HG02678 (cell line): ENCODE measurements at regions not wholly inside any gene's neighbourhood (a gene's known extent, or its start where the extent isn't known, plus 50 kb on each side); places are given as distances from the start of the nearest gene placed in this dataset.

Experiments used
- ATAC-seq: cut with Tn5 transposase; IDR thresholded peaks from one replicate; pipeline ENCODE4 v1.9.1; 2021; ENCODE audit warnings: mild to moderate bottlenecking, moderate library complexity; ENCODE audit not compliant: unreplicated experiment

- ATAC-seq = no peak
Measured at GRCh38 chr17:36661047-36661666, 59.8 kb downstream of the MRM1 start.

GRCh38 chr17:36661688-36662087 is 60.3 kb downstream of the MRM1 start:
- no peak for ATAC-seq

- no peak for ATAC-seq
Measured at GRCh38 chr17:36665417-36665816, 64.0 kb downstream of the MRM1 start.

- ATAC-seq = no peak
Measured at GRCh38 chr17:36667922-36668321, 66.5 kb downstream of the MRM1 start.

- ATAC-seq = no peak
Measured at GRCh38 chr17:36668824-36669223, 67.4 kb downstream of the MRM1 start.

- ATAC-seq = no peak
Measured at GRCh38 chr17:36671144-36671543, 69.8 kb downstream of the MRM1 start.

- no peak for ATAC-seq
Measured at GRCh38 chr17:36672403-36672918, 71.1 kb downstream of the MRM1 start.

GRCh38 chr17:36673068-36673467 is 71.7 kb downstream of the MRM1 start:
- no peak for ATAC-seq

GRCh38 chr17:36673637-36674277 is 72.4 kb downstream of the MRM1 start:
- no peak for ATAC-seq

GRCh38 chr17:36674278-36674650 is 72.9 kb downstream of the MRM1 start:
- ATAC-seq = no peak

GRCh38 chr17:36675250-36675649 is 73.9 kb downstream of the MRM1 start:
- ATAC-seq = no peak

- ATAC-seq = no peak
Measured at GRCh38 chr17:36675786-36676185, 74.4 kb downstream of the MRM1 start.

- no peak for ATAC-seq
Measured at GRCh38 chr17:36679815-36680467, 78.6 kb downstream of the MRM1 start.

GRCh38 chr17:36680701-36681202 is 79.4 kb downstream of the MRM1 start:
- ATAC-seq = no peak

GRCh38 chr17:36682773-36683172 is 81.4 kb downstream of the MRM1 start:
- ATAC-seq = no peak

- ATAC-seq = no peak
Measured at GRCh38 chr17:36683387-36683786, 82.0 kb downstream of the MRM1 start.

- ATAC-seq = no peak
Measured at GRCh38 chr17:36684134-36684533, 82.8 kb downstream of the MRM1 start.

- no peak for ATAC-seq
Measured at GRCh38 chr17:36686123-36686669, 84.8 kb downstream of the MRM1 start.

- no peak for ATAC-seq
Measured at GRCh38 chr17:36687736-36688135, 86.4 kb downstream of the MRM1 start.

- ATAC-seq = no peak
Measured at GRCh38 chr17:36689089-36689667, 87.8 kb downstream of the MRM1 start.

- ATAC-seq = no peak
Measured at GRCh38 chr17:36690190-36690589, 88.8 kb downstream of the MRM1 start.
